ENCODE measurements at regions not wholly inside any gene's neighbourhood (a gene's known extent, or its start where the extent isn't known, plus 50 kb on each side); places are given as distances from the start of the nearest gene placed in this dataset.

DNA sequence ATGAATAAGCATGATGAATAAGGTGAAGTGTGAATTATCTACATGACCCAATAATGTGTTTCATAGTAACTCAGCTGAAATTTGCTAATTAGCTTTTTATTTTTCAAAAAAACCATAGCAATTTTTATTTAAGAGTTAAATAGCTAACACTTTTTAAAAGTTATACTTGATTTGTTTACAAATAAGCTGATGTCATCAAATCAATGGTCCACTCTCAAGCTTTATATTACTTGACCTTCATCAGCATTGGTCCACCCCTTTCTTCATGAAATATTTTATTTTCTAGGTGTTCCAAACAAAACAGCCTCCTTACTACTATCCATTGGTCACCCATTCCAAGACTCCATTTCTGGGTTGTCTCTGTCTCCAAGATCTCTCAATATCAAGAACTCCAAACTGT, 649.0 kb upstream of the TENM3 start:
- TF ChIP-seq, protein P1, sequence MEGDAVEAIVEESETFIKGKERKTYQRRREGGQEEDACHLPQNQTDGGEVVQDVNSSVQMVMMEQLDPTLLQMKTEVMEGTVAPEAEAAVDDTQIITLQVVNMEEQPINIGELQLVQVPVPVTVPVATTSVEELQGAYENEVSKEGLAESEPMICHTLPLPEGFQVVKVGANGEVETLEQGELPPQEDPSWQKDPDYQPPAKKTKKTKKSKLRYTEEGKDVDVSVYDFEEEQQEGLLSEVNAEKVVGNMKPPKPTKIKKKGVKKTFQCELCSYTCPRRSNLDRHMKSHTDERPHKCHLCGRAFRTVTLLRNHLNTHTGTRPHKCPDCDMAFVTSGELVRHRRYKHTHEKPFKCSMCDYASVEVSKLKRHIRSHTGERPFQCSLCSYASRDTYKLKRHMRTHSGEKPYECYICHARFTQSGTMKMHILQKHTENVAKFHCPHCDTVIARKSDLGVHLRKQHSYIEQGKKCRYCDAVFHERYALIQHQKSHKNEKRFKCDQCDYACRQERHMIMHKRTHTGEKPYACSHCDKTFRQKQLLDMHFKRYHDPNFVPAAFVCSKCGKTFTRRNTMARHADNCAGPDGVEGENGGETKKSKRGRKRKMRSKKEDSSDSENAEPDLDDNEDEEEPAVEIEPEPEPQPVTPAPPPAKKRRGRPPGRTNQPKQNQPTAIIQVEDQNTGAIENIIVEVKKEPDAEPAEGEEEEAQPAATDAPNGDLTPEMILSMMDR (conservative IDR thresholded peaks at IDR 0.05; ENCODE audit: low read length), result no peak
- no peak for DNase-seq (ENCODE audit: low read depth)
- H3K4me3 ChIP-seq (ENCODE audit: low read length), result no peak overlapping the region

DNA sequence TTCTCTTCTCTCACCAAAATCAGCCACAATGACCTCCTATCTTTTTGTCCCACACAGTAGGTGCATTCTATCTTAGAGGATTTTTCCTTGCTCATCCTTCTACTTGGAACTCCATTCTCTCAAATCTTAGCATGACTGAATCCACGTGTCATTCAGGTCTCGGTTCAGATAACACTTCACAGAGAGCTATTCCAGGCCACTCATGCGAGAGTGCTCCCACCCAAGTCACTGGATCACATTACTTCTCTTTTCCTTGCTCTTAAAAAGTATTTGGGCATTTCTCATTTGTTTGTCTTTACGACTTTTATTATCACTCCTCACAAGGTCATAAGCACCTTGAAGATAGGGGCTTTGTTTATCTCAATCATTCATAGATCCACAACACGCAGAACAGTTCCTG, 647.5 kb upstream of the TENM3 start:
- TF ChIP-seq, protein P1 (conservative IDR thresholded peaks at IDR 0.05; ENCODE audit: low read length), result no peak
- no peak for DNase-seq (ENCODE audit: low read depth)
- no peak overlapping the region for H3K4me3 ChIP-seq (ENCODE audit: low read length)

DNA sequence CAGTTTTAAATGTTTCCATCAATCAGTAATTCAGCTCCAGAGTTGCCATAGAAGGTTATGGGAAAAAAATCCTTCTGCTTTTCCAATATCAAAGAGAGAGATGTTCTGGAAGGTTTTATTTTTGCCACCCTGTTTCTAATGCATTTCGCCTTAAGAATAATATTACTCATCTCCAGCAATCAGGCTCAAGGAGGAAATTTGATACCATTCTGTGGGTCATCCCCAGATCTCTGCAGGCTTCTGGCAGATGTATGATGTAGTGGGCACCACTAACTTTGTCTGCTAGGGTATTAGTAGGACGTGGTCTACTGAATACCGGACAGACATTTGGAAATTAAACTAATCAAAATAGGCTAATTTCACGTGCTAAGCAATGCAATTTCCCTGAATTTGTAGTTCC, 645.4 kb upstream of the TENM3 start:
- DNase-seq (ENCODE audit: low read depth), result peak; percentile 13
- TF ChIP-seq, protein P1 (conservative IDR thresholded peaks at IDR 0.05; ENCODE audit: low read length), result no peak
- no peak overlapping the region for H3K4me3 ChIP-seq (ENCODE audit: low read length)

DNA sequence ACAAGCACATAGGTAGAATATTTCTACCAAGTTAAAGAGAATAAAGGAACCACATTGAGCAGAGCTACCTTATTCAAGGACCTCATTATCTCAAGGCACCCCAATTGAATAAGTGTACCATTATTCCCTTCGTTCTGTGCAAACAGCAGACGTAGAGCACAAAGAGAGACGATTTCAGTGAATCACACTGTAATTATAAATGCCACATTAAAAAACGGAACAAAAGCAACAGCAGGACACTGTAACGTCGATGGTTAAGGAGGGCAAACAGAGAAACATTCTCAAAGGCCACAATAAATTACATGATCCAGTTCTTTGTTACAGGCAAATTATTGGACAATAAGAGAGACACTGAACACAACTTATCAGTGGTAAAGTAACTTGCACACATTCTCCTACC, 644.1 kb upstream of the TENM3 start:
- TF ChIP-seq, protein P1 (conservative IDR thresholded peaks at IDR 0.05; ENCODE audit: low read length), result no peak
- no peak for DNase-seq (ENCODE audit: low read depth)

DNA sequence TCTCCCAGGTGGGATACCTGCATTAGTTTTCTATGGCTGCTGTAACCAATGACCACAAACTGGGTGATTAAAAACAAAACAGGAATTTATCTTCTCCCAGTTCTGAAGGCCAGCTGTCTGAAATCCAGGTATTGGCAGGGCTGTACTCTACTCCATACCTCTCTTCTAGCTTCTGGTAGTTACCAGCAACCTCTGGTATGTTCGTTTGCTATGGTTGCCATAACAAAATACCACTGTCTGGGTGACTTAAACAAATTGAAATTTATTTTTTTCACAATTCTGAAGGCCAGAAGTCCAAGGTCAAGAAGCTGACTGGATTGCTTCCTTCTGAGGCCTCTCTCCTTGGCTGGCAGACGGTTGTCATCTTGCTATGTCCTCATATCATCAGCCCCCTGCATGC, 642.1 kb upstream of the TENM3 start:
- peak; percentile 82 for DNase-seq (ENCODE audit: low read depth)
- no peak overlapping the region for H3K4me3 ChIP-seq (ENCODE audit: low read length)
- TF ChIP-seq, protein P1 (conservative IDR thresholded peaks at IDR 0.05; ENCODE audit: low read length), result no peak

More for the DNA sequence above, 644.1 kb upstream of the TENM3 start:
- H3K4me3 ChIP-seq (ENCODE audit: low read length), result no peak overlapping the region

DNA sequence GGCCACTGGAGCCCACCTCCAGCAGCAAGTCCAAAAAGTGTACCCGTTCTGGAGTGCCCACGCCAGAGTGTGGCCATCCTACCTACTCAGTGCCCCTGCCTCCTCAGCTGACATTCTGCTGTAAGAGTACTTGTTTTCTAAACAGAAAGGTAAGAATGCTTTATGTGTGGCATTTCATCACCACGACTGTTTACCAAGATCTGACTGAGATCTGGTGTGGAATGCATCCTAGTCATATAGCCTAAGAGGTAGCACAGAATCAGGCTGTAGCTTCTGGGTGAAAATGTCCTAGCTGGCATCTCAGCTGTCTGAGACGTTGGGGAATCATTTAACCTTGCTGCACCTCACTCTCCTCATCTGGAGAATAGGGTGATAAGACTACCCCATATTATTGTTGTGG, 638.7 kb upstream of the TENM3 start:
- no peak overlapping the region for H3K4me3 ChIP-seq (ENCODE audit: low read length)
- DNase-seq (ENCODE audit: low read depth), result no peak
- TF ChIP-seq, protein P1 (conservative IDR thresholded peaks at IDR 0.05; ENCODE audit: low read length), result no peak

DNA sequence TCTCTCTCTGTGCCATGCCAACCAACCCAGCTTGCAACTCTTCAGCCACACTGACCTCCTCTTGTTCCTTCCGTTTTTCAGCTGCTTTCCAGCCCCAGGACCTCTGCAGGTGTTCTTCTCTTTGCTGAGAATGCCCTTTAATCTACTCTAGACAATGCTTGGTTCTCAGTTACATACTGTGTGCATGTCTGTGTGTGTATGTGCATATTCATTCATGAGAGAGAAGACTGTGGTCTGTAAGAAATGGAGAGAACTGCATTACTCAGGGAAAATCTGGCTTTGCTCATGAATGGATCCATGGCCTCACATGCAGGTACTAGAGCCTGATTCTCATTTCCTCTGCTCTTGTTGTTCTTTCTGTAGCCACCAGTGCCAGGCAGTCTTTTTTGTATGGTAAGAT, 636.9 kb upstream of the TENM3 start:
- no peak for DNase-seq (ENCODE audit: low read depth)
- no peak overlapping the region for H3K4me3 ChIP-seq (ENCODE audit: low read length)
- TF ChIP-seq, protein P1 (conservative IDR thresholded peaks at IDR 0.05; ENCODE audit: low read length), result no peak
